IMR-90 (cell line): ENCODE measurements at regions not wholly inside any gene's neighbourhood (a gene's known extent, or its start where the extent isn't known, plus 50 kb on each side); places are given as distances from the start of the nearest gene placed in this dataset.

ENCODE experiments used
- ATAC-seq: fragments of 200-7000 bp; cut with Tn5 transposase; 2 replicates; pipeline ENCODE4 v1.9.1; 2020; ENCODE audit warnings: low read depth, mild to moderate bottlenecking, moderate library complexity
- BruUV-seq: library from RNA; stranded (reverse); fragments of 400-500 nt; replicated peaks from 2 replicates; lab custom pipeline; 2021; lab: Mats Ljungman, UMichigan
- CTCF ChIA-PET: fragments of 300-600 bp; formaldehyde crosslinking; extraction: SDS; loops from one replicate; lab custom pipeline; 2021; ENCODE audit warnings: antibody characterized with exemption; lab: Yijun Ruan, JAX
- POLR2A ChIA-PET: fragments of 300-600 bp; sonication (Branson Sonifier 250); formaldehyde crosslinking; loops from one replicate; lab custom pipeline; 2022; ENCODE audit warnings: antibody characterized with exemption; ENCODE audit not compliant: unreplicated experiment; lab: Charles Lee
- DNase-seq: peaks from one replicate; pipeline ENCODE4 v3.0.0; 2013
- H2AFZ ChIP-seq: replicated peaks from 2 replicates; pipeline ENCODE3; 2013; ENCODE audit warnings: low read length, mild to moderate bottlenecking; ENCODE audit not compliant: poor library complexity
- H2AK5ac ChIP-seq: 2 replicates; pipeline ENCODE4 v1.6.1; 2013; ENCODE audit warnings: low read depth, low read length, inconsistent platforms
- H2AK9ac ChIP-seq: replicated peaks from 2 replicates; pipeline ENCODE3; 2013; ENCODE audit warnings: mild to moderate bottlenecking, low read depth, low read length, moderate library complexity; ENCODE audit not compliant: poor library complexity
- H2BK120ac ChIP-seq: 2 replicates; pipeline ENCODE4 v1.6.1; 2013; ENCODE audit warnings: low read depth, low read length, inconsistent platforms
- H2BK15ac ChIP-seq: 3 replicates; pipeline ENCODE4 v1.6.1; 2013; ENCODE audit warnings: low read depth, low read length, inconsistent platforms
- H2BK20ac ChIP-seq: 2 replicates; pipeline ENCODE4 v1.6.1; 2013; ENCODE audit warnings: low read depth, mild to moderate bottlenecking, inconsistent platforms, low read length, moderate library complexity
- H2BK5ac ChIP-seq: 2 replicates; pipeline ENCODE4 v1.6.1; 2013; ENCODE audit warnings: mild to moderate bottlenecking, low read depth, low read length, inconsistent platforms; ENCODE audit not compliant: poor library complexity, severe bottlenecking
- H3K14ac ChIP-seq: replicated peaks from 2 replicates; pipeline ENCODE4 v1.6.1; 2013; ENCODE audit warnings: low read depth, low read length, inconsistent platforms
- H3K18ac ChIP-seq: 2 replicates; pipeline ENCODE4 v1.6.1; 2013; ENCODE audit warnings: low read depth, low read length, control low read depth
- H3K23ac ChIP-seq: 2 replicates; pipeline ENCODE4 v1.6.1; 2013; ENCODE audit warnings: low read depth, low read length, inconsistent platforms
- H3K27ac ChIP-seq: 2 replicates; pipeline ENCODE4 v1.5.1; 2013; ENCODE audit warnings: mild to moderate bottlenecking, control low read depth, low read length; ENCODE audit not compliant: insufficient read depth
- H3K27me3 ChIP-seq: 2 replicates; pipeline ENCODE4 v1.6.1; 2013; ENCODE audit warnings: low read length; ENCODE audit not compliant: control insufficient read depth, insufficient read depth
- H3K36me3 ChIP-seq: 2 replicates; pipeline ENCODE4 v1.6.1; 2013; ENCODE audit warnings: low read length, mixed read lengths; ENCODE audit not compliant: control insufficient read depth, insufficient read depth
- H3K4ac ChIP-seq: 2 replicates; pipeline ENCODE4 v1.6.1; 2013; ENCODE audit warnings: low read depth, low read length, inconsistent platforms
- H3K4me1 ChIP-seq: 2 replicates; pipeline ENCODE4 v1.6.1; 2013; ENCODE audit warnings: low read length, mixed read lengths; ENCODE audit not compliant: control insufficient read depth, insufficient read depth
- H3K4me2 ChIP-seq: 2 replicates; pipeline ENCODE4 v1.6.1; 2013; ENCODE audit warnings: low read depth, mild to moderate bottlenecking, control low read depth, low read length, moderate library complexity
- H3K4me3 ChIP-seq: 2 replicates; pipeline ENCODE4 v1.5.1; 2013; ENCODE audit warnings: low read depth, mild to moderate bottlenecking, control low read depth, low read length, moderate library complexity; ENCODE audit not compliant: insufficient read depth
- H3K56ac ChIP-seq: 2 replicates; pipeline ENCODE4 v1.6.1; 2013; ENCODE audit warnings: low read length, inconsistent platforms; ENCODE audit not compliant: insufficient read depth; ENCODE audit errors: extremely low read depth
- H3K79me1 ChIP-seq, 2 experiments: 2 replicates each; pipeline ENCODE4 v1.6.1; 2013; ENCODE audit warnings: low read length in 2 of 2, inconsistent platforms in 1 of 2, low read depth in 1 of 2
- H3K9ac ChIP-seq: 2 replicates; pipeline ENCODE4 v1.6.1; 2013; ENCODE audit warnings: low read depth, low read length, control low read depth
- H3K9me1 ChIP-seq: 2 replicates; pipeline ENCODE4 v1.6.1; 2013; ENCODE audit warnings: low read length, inconsistent platforms; ENCODE audit not compliant: insufficient read depth
- H3K9me3 ChIP-seq: 2 replicates; pipeline ENCODE4 v1.6.1; 2013; ENCODE audit warnings: low read length; ENCODE audit not compliant: control insufficient read depth, insufficient read depth
- H4K20me1 ChIP-seq: 2 replicates; pipeline ENCODE4 v1.6.1; 2013; ENCODE audit warnings: low read length, inconsistent platforms; ENCODE audit not compliant: insufficient read depth
- H4K5ac ChIP-seq: 2 replicates; pipeline ENCODE4 v1.6.1; 2013; ENCODE audit warnings: mild to moderate bottlenecking, low read depth, low read length, control low read depth
- H4K8ac ChIP-seq, 2 experiments: 2 replicates each; pipeline ENCODE4 v1.6.1; 2013; ENCODE audit warnings: low read depth in 2 of 2, low read length in 2 of 2, control low read depth in 1 of 2, inconsistent platforms in 1 of 2
- H4K91ac ChIP-seq: 2 replicates; pipeline ENCODE4 v1.6.1; 2013; ENCODE audit warnings: low read depth, low read length, inconsistent platforms; ENCODE audit not compliant: insufficient read depth
- BHLHE40 ChIP-seq: fragments of 150-350 bp; IDR thresholded peaks from 2 replicates; pipeline ENCODE4 v1.6.1; 2016; ENCODE audit warnings: mild to moderate bottlenecking, low read depth, low read length
- CEBPB ChIP-seq: IDR thresholded peaks from 2 replicates; pipeline ENCODE4 v1.6.1; 2012; ENCODE audit warnings: low read depth, low read length, improper control_type of control experiment
- CTCF ChIP-seq: conservative IDR thresholded peaks from 2 replicates; pipeline ENCODE4 v1.5.1; 2012; ENCODE audit warnings: mild to moderate bottlenecking, low read depth, low read length, improper control_type of control experiment
- MAFK ChIP-seq: IDR thresholded peaks from 2 replicates; pipeline ENCODE4 v1.6.1; 2012; ENCODE audit warnings: low read depth, low read length, improper control_type of control experiment
- MAZ ChIP-seq: IDR thresholded peaks from 2 replicates; pipeline ENCODE4 v1.6.1; 2012; ENCODE audit warnings: low read depth, mild to moderate bottlenecking, low read length, improper control_type of control experiment, moderate library complexity, borderline replicate concordance
- MXI1 ChIP-seq: IDR thresholded peaks from 2 replicates; pipeline ENCODE4 v1.6.1; 2012; ENCODE audit warnings: low read depth, mild to moderate bottlenecking, low read length, moderate library complexity, borderline replicate concordance
- RCOR1 ChIP-seq: IDR thresholded peaks from 2 replicates; pipeline ENCODE4 v1.6.1; 2012; ENCODE audit warnings: mild to moderate bottlenecking, low read length, improper control_type of control experiment; ENCODE audit not compliant: insufficient replicate concordance
- USF2 ChIP-seq: fragments of 150-350 bp; IDR thresholded peaks from 2 replicates; pipeline ENCODE4 v1.6.1; 2017; ENCODE audit warnings: mild to moderate bottlenecking, antibody characterized with exemption, low read length, low read depth
- dilution Hi-C: fragments of 300-500 bp; cut with HindIII; formaldehyde crosslinking; loops from one replicate; pipeline ENCODE4 v1.14.3; 2018; ENCODE audit warnings: low sequenced_read_pairs; ENCODE audit not compliant: unreplicated experiment
- in situ Hi-C: fragments of 300-500 bp; cut with MboI; formaldehyde crosslinking; loops from 3 replicates; pipeline ENCODE4 v1.14.3; 2019; ENCODE audit warnings: low sequenced_read_pairs, inconsistent platforms, mixed read lengths
- intact Hi-C: fragments of 100-400 bp; cut with micrococcal nuclease; formaldehyde crosslinking; loops from 2 replicates; pipeline ENCODE4 v1.10.0; 2022

DNA sequence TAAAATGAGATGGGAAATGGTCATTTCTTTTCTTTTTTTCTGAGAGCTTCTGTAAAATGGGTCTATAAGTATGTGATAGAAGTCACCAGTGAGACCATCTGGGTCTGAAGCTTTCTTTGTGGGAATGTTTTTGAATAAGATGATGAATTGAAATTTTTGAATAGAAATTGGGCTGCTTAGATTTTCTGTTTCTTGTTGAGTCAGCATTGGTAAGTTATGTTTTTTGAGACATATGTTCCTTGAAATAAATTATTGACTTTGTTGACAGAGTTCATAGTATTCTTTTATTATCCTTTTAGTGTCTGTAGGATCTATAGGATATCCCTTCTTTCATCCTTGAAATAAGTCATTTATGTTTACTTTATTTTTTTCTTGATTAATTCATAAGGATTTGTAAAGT, 208.1 kb downstream of the OPA1 start:
- Histone ChIP-seq H3K4me1 (no peaks in the 10 kb centered on the region), H3K36me3 (no peaks in the 10 kb centered on the region), H3K9ac (no peak overlapping the region), H3K27me3 (peaks cover 20% of the 10 kb centered on the region), H4K8ac (no peak overlapping the region), H4K5ac (no peak overlapping the region), H2BK20ac (no peak overlapping the region), H2AK9ac (no peak overlapping the region), H3K14ac (no peak overlapping the region), H3K27ac (no peak overlapping the region), H2AK5ac (no peak overlapping the region), H4K20me1 (0 out of 2 replicates have a peak, but pooled peaks cover 3% of the 10 kb centered on the region), H3K18ac (no peak overlapping the region), H3K9me3 (no peaks in the 10 kb centered on the region), H3K9me1 (no peaks in the 10 kb centered on the region), H2BK5ac (no peak overlapping the region), H2BK120ac (no peak overlapping the region), H3K4ac (no peak overlapping the region), H3K4me3 (no peak overlapping the region), H2AFZ (no peak overlapping the region), H3K56ac (no peak overlapping the region), H4K91ac (no peak overlapping the region), H2BK15ac (no peak overlapping the region), H3K4me2 (no peak overlapping the region), H3K23ac (no peak overlapping the region), H3K79me1 (no peaks in the 10 kb centered on the region)
- in situ Hi-C loops, result no loop called here
- no TSS peak for BruUV-seq
- no peak for TF ChIP-seq CTCF
- TF ChIP-seq USF2, result no peak
- no peak for TF ChIP-seq RCOR1
- peak; percentile 71 for TF ChIP-seq MAFK
- TF ChIP-seq MAZ, result no peak
- TF ChIP-seq MXI1, result no peak
- TF ChIP-seq BHLHE40, result no peak
- no peak for TF ChIP-seq CEBPB
- POLR2A ChIA-PET, result no interaction called here
- ATAC-seq (no peak), DNase-seq (no peak)
- CTCF ChIA-PET, result interaction anchor here (0.6 to 2.4 kb wide), 3 partner anchors 20 to 387 kb away, joined by 3 to 7 read pairs (median 3); no protein-coding TSS in a partner anchor
- intact Hi-C loops, result no loop called here
- dilution Hi-C loops, result no loop called here
